Peyer's patch (tissue), 4 donors: ENCODE measurements at regions not wholly inside any gene's neighbourhood (a gene's known extent, or its start where the extent isn't known, plus 50 kb on each side); places are given as distances from the start of the nearest gene placed in this dataset.

Source experiments
- DNase-seq, 3 donors: peaks; one replicate each; pipeline ENCODE4 v3.0.0-alpha.2; 2017 to 2019
- H3K27ac ChIP-seq, 4 donors: fragments of 200-600 bp; sonication (generic); one replicate each; pipeline ENCODE4 v1.5.1; 2016 to 2019
- H3K27me3 ChIP-seq, 2 donors: fragments of 200-600 bp; sonication (generic); one replicate each; pipeline ENCODE4 v1.5.1; 2019
- H3K36me3 ChIP-seq, 3 donors: fragments of 200-600 bp; sonication (generic); one replicate each; pipeline ENCODE4 v1.5.1; 2016 to 2019
- H3K4me1 ChIP-seq, 4 donors: fragments of 200-600 bp; sonication (generic); one replicate each; pipeline ENCODE4 v1.5.1; 2016 to 2019
- H3K4me3 ChIP-seq, 4 donors: fragments of 200-600 bp; sonication (generic); 1 replicate in 3 of 4; 2 replicates in 1 of 4; pipeline ENCODE4 v1.5.1; 2016 to 2019; ENCODE audit warnings: mild to moderate bottlenecking in 1 of 4
- H3K9me3 ChIP-seq, 4 donors: fragments of 200-600 bp; sonication (generic); one replicate each; pipeline ENCODE4 v1.5.1; 2016 to 2019; ENCODE audit warnings: mild to moderate bottlenecking in 1 of 4
- CTCF ChIP-seq, 6 experiments: fragments of 450-650 bp in 4 of 6; fragments of 200-600 bp in 2 of 6; sonication (generic) in 1 of 6; IDR thresholded peaks; one replicate each; pipeline ENCODE4 v1.5.1; 2017 to 2019; ENCODE audit warnings: antibody characterized with exemption in 6 of 6, mild to moderate bottlenecking in 3 of 6, moderate library complexity in 1 of 6
- POLR2A ChIP-seq, 2 donors: fragments of 450-650 bp; IDR thresholded peaks; one replicate each; pipeline ENCODE4 v1.5.1; 2017; ENCODE audit warnings: antibody characterized with exemption in 2 of 2, mild to moderate bottlenecking in 2 of 2, moderate library complexity in 2 of 2

- Histone ChIP-seq H3K4me1 (no peaks in the 10 kb centered on the region), H3K27ac (no peak overlapping the region), H3K27me3 (no peaks in the 10 kb centered on the region), H3K4me3 (no peak overlapping the region), H3K9me3 (no peaks in the 10 kb centered on the region), H3K36me3 (no peaks in the 10 kb centered on the region)
- no peak for DNase-seq
- no peak for TF ChIP-seq POLR2A (IDR thresholded peaks at IDR 0.05)
- TF ChIP-seq CTCF (IDR thresholded peaks at IDR 0.05), result no peak
Measured at GRCh38 chr12:28063355-28063880, 90.9 kb upstream of the PTHLH start.

GRCh38 chr12:28065374-28065773 lies 92.8 kb upstream of the PTHLH start:
- no peak for TF ChIP-seq POLR2A (IDR thresholded peaks at IDR 0.05)
- no peak for TF ChIP-seq CTCF (IDR thresholded peaks at IDR 0.05)
- H3K36me3 ChIP-seq, result no peaks in the 10 kb centered on the region
- no peak overlapping the region for H3K27ac ChIP-seq
- H3K27me3 ChIP-seq, result no peaks in the 10 kb centered on the region
- H3K4me3 ChIP-seq, result no peak overlapping the region
- no peak for DNase-seq
- H3K9me3 ChIP-seq, result no peaks in the 10 kb centered on the region
- no peaks in the 10 kb centered on the region for H3K4me1 ChIP-seq

GRCh38 chr12:28065889-28066630 lies 93.5 kb upstream of the PTHLH start:
- Histone ChIP-seq H3K4me1 (no peaks in the 10 kb centered on the region), H3K9me3 (no peaks in the 10 kb centered on the region), H3K27ac (no peak overlapping the region), H3K4me3 (no peak overlapping the region), H3K36me3 (no peaks in the 10 kb centered on the region), H3K27me3 (no peaks in the 10 kb centered on the region)
- DNase-seq, result no peak
- no peak for TF ChIP-seq CTCF (IDR thresholded peaks at IDR 0.05)
- TF ChIP-seq POLR2A (IDR thresholded peaks at IDR 0.05), result no peak

- no peaks in the 10 kb centered on the region for H3K4me1 ChIP-seq
- H3K36me3 ChIP-seq, result no peaks in the 10 kb centered on the region
- H3K27me3 ChIP-seq, result no peaks in the 10 kb centered on the region
- no peak overlapping the region for H3K4me3 ChIP-seq
- H3K9me3 ChIP-seq, result no peaks in the 10 kb centered on the region
- TF ChIP-seq CTCF (IDR thresholded peaks at IDR 0.05) (no peak), POLR2A (IDR thresholded peaks at IDR 0.05) (no peak)
- H3K27ac ChIP-seq, result no peak overlapping the region
- DNase-seq, result no peak
Measured at GRCh38 chr12:28066879-28067278, 94.3 kb upstream of the PTHLH start.

- no peak for TF ChIP-seq CTCF (IDR thresholded peaks at IDR 0.05)
- no peak for TF ChIP-seq POLR2A (IDR thresholded peaks at IDR 0.05)
- no peaks in the 10 kb centered on the region for H3K4me1 ChIP-seq
- H3K4me3 ChIP-seq, result no peak overlapping the region
- no peaks in the 10 kb centered on the region for H3K36me3 ChIP-seq
- H3K9me3 ChIP-seq, result no peaks in the 10 kb centered on the region
- DNase-seq, result no peak
- H3K27me3 ChIP-seq, result no peaks in the 10 kb centered on the region
- no peak overlapping the region for H3K27ac ChIP-seq
Measured at GRCh38 chr12:28068467-28068866, 95.9 kb upstream of the PTHLH start.
